ENCODE measurements at regions not wholly inside any gene's neighbourhood (a gene's known extent, or its start where the extent isn't known, plus 50 kb on each side); places are given as distances from the start of the nearest gene placed in this dataset.

DNA sequence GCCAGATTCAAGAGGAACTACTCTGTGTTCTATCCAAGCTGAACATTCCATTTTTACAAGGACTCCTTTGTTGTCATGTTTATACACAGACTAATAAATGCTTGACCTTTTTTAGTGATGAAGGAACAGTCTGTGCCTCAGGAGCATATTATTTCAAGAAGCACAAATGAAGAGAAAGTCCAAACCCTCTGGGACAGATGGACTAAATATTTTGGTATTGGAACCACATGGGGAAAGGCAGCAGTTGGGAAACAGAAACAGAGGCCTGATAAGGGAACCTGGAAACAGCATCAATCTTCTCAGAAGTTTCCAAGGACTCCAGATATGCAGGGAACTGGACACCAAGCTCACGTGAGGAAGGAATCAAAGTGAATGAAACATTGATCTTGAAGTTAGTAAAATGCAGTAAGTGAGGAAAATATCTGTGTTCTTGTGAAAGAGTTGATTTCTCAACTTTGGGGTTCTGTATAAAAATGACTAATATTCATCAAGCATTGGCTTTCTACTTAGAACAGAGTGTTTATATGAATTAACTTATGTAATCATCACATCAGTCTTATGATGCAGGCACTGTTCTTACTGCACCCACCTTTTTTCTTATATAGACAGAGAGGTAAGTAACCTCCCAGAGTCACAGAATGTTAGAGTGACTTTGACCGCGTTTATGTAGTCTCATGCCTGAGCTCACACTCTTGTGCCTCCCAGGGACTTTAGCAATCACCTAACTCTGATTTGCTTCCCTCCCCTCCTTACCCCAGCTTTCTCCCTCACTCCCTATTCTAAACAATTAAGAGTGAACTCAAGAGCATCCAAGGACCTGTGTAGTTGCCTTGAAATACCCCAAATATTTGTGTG, 148.9 kb upstream of the JADE1 start:
- peak overlapping the region; percentile 42 for H3K4me2 ChIP-seq (ENCODE audit: unreplicated experiment)
- 52 to 55% methylated on average over 3 of the region's 3 CpGs for WGBS, 2 experiments (ENCODE audit: low coverage in 1 of 2, low lambda C conversion rate in 2 of 2, missing lambda C conversion rate in 2 of 2)

DNA sequence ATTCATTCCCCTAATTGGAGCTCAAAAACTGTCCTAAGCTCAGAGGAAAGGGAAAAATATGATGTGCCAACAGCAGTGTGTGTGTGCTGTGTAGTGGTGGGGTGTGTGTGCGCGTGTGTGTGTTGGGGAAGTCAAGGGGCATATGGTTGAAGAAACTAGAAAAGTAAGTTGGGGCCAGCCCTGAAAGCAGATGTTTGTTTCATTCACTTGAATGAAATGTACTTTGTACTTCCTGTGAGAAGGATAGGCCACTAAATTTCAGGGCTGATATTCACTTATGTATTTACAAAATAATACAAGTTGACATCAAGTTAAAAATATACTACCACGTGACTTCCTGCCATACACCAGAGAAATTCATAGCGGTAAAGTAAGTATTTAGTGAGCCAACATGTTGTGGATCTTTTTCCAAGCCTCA, 151.3 kb upstream of the JADE1 start:
- TF ChIP-seq EZH2 (IDR thresholded peaks at IDR 0.05; ENCODE audit: insufficient read depth, poor library complexity, severe bottlenecking): no peak
- Histone ChIP-seq H3K9ac (no peak overlapping the region), H3K4me3 (no peak overlapping the region), H3K79me2 (ENCODE audit: insufficient read depth) (no peaks in the 10 kb centered on the region), H3K4me2 (ENCODE audit: unreplicated experiment) (no peak overlapping the region), H4K20me1 (ENCODE audit: insufficient read depth) (no peaks in the 10 kb centered on the region), H3K27ac (no peak overlapping the region), H3K9me2 (ENCODE audit: insufficient read depth) (no peaks in the 10 kb centered on the region), H3K36me3 (ENCODE audit: low read depth) (no peaks in the 10 kb centered on the region), H3F3A (ENCODE audit: insufficient read depth) (peaks cover 18% of the 10 kb centered on the region), H2AFZ (no peak overlapping the region), H3K9me3 (ENCODE audit: low read depth) (no peaks in the 10 kb centered on the region), H3K4me1 (ENCODE audit: insufficient read depth) (peaks cover 21% of the 10 kb centered on the region), H3K27me3 (replicated peaks; ENCODE audit: insufficient read depth) (no peaks in the 10 kb centered on the region)
- peak; percentile 12 for DNase-seq
- in situ Hi-C loops (cut with MboI): no loop called here
- WGBS, 2 experiments (ENCODE audit: low coverage in 1 of 2, low lambda C conversion rate in 2 of 2, missing lambda C conversion rate in 2 of 2): 55 to 59% methylated on average over 4 of the region's 4 CpGs

More for the DNA sequence above, 148.9 kb upstream of the JADE1 start:
- no peaks in the 10 kb centered on the region for H4K20me1 ChIP-seq (ENCODE audit: insufficient read depth)
- no peaks in the 10 kb centered on the region for H3K79me2 ChIP-seq (ENCODE audit: insufficient read depth)
- peaks cover 21% of the 10 kb centered on the region for H3K4me1 ChIP-seq (ENCODE audit: insufficient read depth)
- no peak overlapping the region for H2AFZ ChIP-seq
- no peaks in the 10 kb centered on the region for H3K36me3 ChIP-seq (ENCODE audit: low read depth)
- peak overlapping the region; percentile 58 for H3K27ac ChIP-seq
- DNase-seq: peak; percentile 63
- H3K27me3 ChIP-seq (replicated peaks; ENCODE audit: insufficient read depth): no peaks in the 10 kb centered on the region
- H3F3A ChIP-seq (ENCODE audit: insufficient read depth): peaks cover 18% of the 10 kb centered on the region
- no peak overlapping the region for H3K4me3 ChIP-seq
- in situ Hi-C loops (cut with MboI): no loop called here
- H3K9me2 ChIP-seq (ENCODE audit: insufficient read depth): no peaks in the 10 kb centered on the region
- no peak for TF ChIP-seq EZH2phosphoT487 (IDR thresholded peaks at IDR 0.05; ENCODE audit: insufficient read depth, low read depth)
- no peak for TF ChIP-seq EZH2 (IDR thresholded peaks at IDR 0.05; ENCODE audit: insufficient read depth, poor library complexity, severe bottlenecking)
- H3K9me3 ChIP-seq (ENCODE audit: low read depth): no peaks in the 10 kb centered on the region
- H3K9ac ChIP-seq: no peak overlapping the region

DNA sequence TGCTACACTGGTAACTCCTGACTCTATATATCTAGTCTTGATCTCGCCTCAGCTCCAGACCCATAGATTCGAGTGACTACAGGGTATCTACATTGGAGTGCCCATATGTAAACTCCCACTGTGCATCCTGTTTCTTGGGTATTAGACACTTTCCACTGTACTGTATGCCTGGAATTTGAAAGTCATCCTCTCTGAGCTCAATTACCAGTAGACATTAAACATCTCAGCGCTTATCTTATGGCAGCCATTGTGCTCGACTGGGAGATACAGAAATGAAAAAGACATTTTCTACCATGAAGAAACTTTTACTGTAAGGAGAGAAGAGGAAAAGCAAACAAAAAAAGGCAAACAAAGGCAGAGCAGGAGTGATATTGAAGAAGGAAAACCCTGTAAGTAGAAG, 151.9 kb upstream of the JADE1 start:
- in situ Hi-C loops (cut with MboI): no loop called here
- no peak overlapping the region for H2AFZ ChIP-seq
- 89 to 96% methylated on average over 4 of the region's 4 CpGs for WGBS, 2 experiments (ENCODE audit: low coverage in 1 of 2, low lambda C conversion rate in 2 of 2, missing lambda C conversion rate in 2 of 2)

DNA sequence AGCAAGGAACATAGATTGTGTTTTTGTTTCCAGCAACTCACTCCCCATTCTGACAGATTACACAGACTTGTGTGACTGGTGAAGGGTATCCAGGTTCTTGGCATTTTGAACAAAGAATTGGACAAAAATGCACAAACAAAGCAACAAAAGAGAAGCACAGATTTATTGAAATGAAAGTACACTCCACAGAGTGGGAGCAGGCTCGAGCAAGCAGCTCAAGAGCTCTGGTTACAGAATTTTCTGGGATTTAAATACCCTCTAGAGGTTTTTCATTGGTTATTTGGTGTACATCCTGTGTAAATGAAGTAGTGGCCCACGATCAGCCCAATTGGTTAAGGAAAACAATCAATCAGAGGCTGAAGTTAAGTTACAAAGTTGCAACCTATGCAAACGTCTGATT, 155.0 kb upstream of the JADE1 start:
- no peak for DNase-seq
- in situ Hi-C loops (cut with MboI): no loop called here
- Histone ChIP-seq H3F3A (ENCODE audit: insufficient read depth) (peaks cover 3% of the 10 kb centered on the region; the same call in 1 of the 2 replicates), H2AFZ (no peak overlapping the region), H3K4me1 (ENCODE audit: insufficient read depth) (peaks cover 13% of the 10 kb centered on the region), H3K9ac (no peak overlapping the region), H3K4me2 (ENCODE audit: unreplicated experiment) (no peak overlapping the region), H3K9me2 (ENCODE audit: insufficient read depth) (no peaks in the 10 kb centered on the region), H3K79me2 (ENCODE audit: insufficient read depth) (no peaks in the 10 kb centered on the region), H3K9me3 (ENCODE audit: low read depth) (no peaks in the 10 kb centered on the region), H4K20me1 (ENCODE audit: insufficient read depth) (no peaks in the 10 kb centered on the region), H3K36me3 (ENCODE audit: low read depth) (no peaks in the 10 kb centered on the region), H3K4me3 (no peak overlapping the region), H3K27me3 (replicated peaks; ENCODE audit: insufficient read depth) (no peaks in the 10 kb centered on the region), H3K27ac (no peak overlapping the region)
- 68 to 72% methylated on average over 3 of the region's 3 CpGs for WGBS, 2 experiments (ENCODE audit: low coverage in 1 of 2, low lambda C conversion rate in 2 of 2, missing lambda C conversion rate in 2 of 2)
- TF ChIP-seq EZH2 (IDR thresholded peaks at IDR 0.05; ENCODE audit: insufficient read depth, poor library complexity, severe bottlenecking) (no peak), EZH2phosphoT487 (IDR thresholded peaks at IDR 0.05; ENCODE audit: insufficient read depth, low read depth) (no peak)

More for the DNA sequence above, 151.9 kb upstream of the JADE1 start:
- H3K4me3 ChIP-seq: no peak overlapping the region
- H3K9ac ChIP-seq: no peak overlapping the region
- H3K9me3 ChIP-seq (ENCODE audit: low read depth): no peaks in the 10 kb centered on the region
- H3K4me2 ChIP-seq (ENCODE audit: unreplicated experiment): no peak overlapping the region
- no peak for DNase-seq
- H3K79me2 ChIP-seq (ENCODE audit: insufficient read depth): no peaks in the 10 kb centered on the region
- H3K36me3 ChIP-seq (ENCODE audit: low read depth): no peaks in the 10 kb centered on the region
- no peak for TF ChIP-seq EZH2phosphoT487 (IDR thresholded peaks at IDR 0.05; ENCODE audit: insufficient read depth, low read depth)
- H3K4me1 ChIP-seq (ENCODE audit: insufficient read depth): peaks cover 21% of the 10 kb centered on the region
- H3K9me2 ChIP-seq (ENCODE audit: insufficient read depth): no peaks in the 10 kb centered on the region
- H3K27me3 ChIP-seq (replicated peaks; ENCODE audit: insufficient read depth): no peaks in the 10 kb centered on the region
- no peaks in the 10 kb centered on the region for H4K20me1 ChIP-seq (ENCODE audit: insufficient read depth)
- peaks cover 18% of the 10 kb centered on the region for H3F3A ChIP-seq (ENCODE audit: insufficient read depth)
- no peak overlapping the region for H3K27ac ChIP-seq

All from GM23248 (cell line).